ENCODE measurements at regions not wholly inside any gene's neighbourhood (a gene's known extent, or its start where the extent isn't known, plus 50 kb on each side); places are given as distances from the start of the nearest gene placed in this dataset.
"Not testable (repeated sequence)": the region's sequence is repeated elsewhere in the genome, so short reads cannot be mapped to it uniquely, and the experiment has no call there.

GRCh38 chr14:71754422-71755095 lies 177.7 kb upstream of the RGS6 start:
- no peak for DNase-seq (ENCODE audit: low read depth)
- no peak for TF ChIP-seq CTCF (conservative IDR thresholded peaks at IDR 0.05; ENCODE audit: low read depth, low read length)
- no peak overlapping the region for H3K4me3 ChIP-seq (ENCODE audit: low read length)

- H3K4me3 ChIP-seq (ENCODE audit: low read length) = no peak overlapping the region
- no peak for TF ChIP-seq CTCF (conservative IDR thresholded peaks at IDR 0.05; ENCODE audit: low read depth, low read length)
- no peak for DNase-seq (ENCODE audit: low read depth)
Observed at GRCh38 chr14:71758229-71758951, 173.8 kb upstream of the RGS6 start.

- no peak overlapping the region for H3K4me3 ChIP-seq (ENCODE audit: low read length)
- TF ChIP-seq CTCF (conservative IDR thresholded peaks at IDR 0.05; ENCODE audit: low read depth, low read length) = no peak
- no peak for DNase-seq (ENCODE audit: low read depth)
Observed at GRCh38 chr14:71762575-71762974, 169.7 kb upstream of the RGS6 start.

- no peak for DNase-seq (ENCODE audit: low read depth)
- H3K4me3 ChIP-seq (ENCODE audit: low read length) = no peak overlapping the region
- no peak for TF ChIP-seq CTCF (conservative IDR thresholded peaks at IDR 0.05; ENCODE audit: low read depth, low read length)
Observed at GRCh38 chr14:71764701-71765382, 167.4 kb upstream of the RGS6 start.

GRCh38 chr14:71765505-71765904 lies 166.7 kb upstream of the RGS6 start:
- no peak for DNase-seq (ENCODE audit: low read depth)
- TF ChIP-seq CTCF (conservative IDR thresholded peaks at IDR 0.05; ENCODE audit: low read depth, low read length) = no peak
- no peak overlapping the region for H3K4me3 ChIP-seq (ENCODE audit: low read length)

- H3K4me3 ChIP-seq (ENCODE audit: low read length) = no peak overlapping the region
- DNase-seq (ENCODE audit: low read depth) = no peak
- TF ChIP-seq CTCF (conservative IDR thresholded peaks at IDR 0.05; ENCODE audit: low read depth, low read length) = no peak
Observed at GRCh38 chr14:71770431-71770830, 161.8 kb upstream of the RGS6 start.

- not testable (repeated sequence) for H3K4me3 ChIP-seq (ENCODE audit: low read length); DNase-seq (ENCODE audit: low read depth)
Observed at GRCh38 chr14:71771421-71771820, 160.8 kb upstream of the RGS6 start.

GRCh38 chr14:71771996-71772395 lies 160.2 kb upstream of the RGS6 start:
- DNase-seq (ENCODE audit: low read depth); H3K4me3 ChIP-seq (ENCODE audit: low read length): not testable (repeated sequence)
